ENCODE measurements at regions not wholly inside any gene's neighbourhood (a gene's known extent, or its start where the extent isn't known, plus 50 kb on each side); places are given as distances from the start of the nearest gene placed in this dataset.

- no peak for TF ChIP-seq CTCF (IDR thresholded peaks at IDR 0.05; ENCODE audit: insufficient read depth, low read depth, low read length, missing control alignments)
- no peak overlapping the region for H3K4me3 ChIP-seq (ENCODE audit: low read depth, low read length)
- no peak for DNase-seq (ENCODE audit: low read depth)
Observed at GRCh38 chr2:120954939-120955338, 219.3 kb downstream of the GLI2 start.

- TF ChIP-seq CTCF (IDR thresholded peaks at IDR 0.05; ENCODE audit: insufficient read depth, low read depth, low read length, missing control alignments): no peak
- no peak overlapping the region for H3K4me3 ChIP-seq (ENCODE audit: low read depth, low read length)
- no peak for DNase-seq (ENCODE audit: low read depth)
Observed at GRCh38 chr2:120955427-120955826, 219.8 kb downstream of the GLI2 start.

GRCh38 chr2:120956486-120957156 is 221.0 kb downstream of the GLI2 start:
- TF ChIP-seq CTCF (IDR thresholded peaks at IDR 0.05; ENCODE audit: insufficient read depth, low read depth, low read length, missing control alignments): no peak
- DNase-seq (ENCODE audit: low read depth): no peak

GRCh38 chr2:120957905-120958304 is 222.2 kb downstream of the GLI2 start:
- no peak for TF ChIP-seq CTCF (IDR thresholded peaks at IDR 0.05; ENCODE audit: insufficient read depth, low read depth, low read length, missing control alignments)
- DNase-seq (ENCODE audit: low read depth): no peak
- no peak overlapping the region for H3K4me3 ChIP-seq (ENCODE audit: low read depth, low read length)

More at GRCh38 chr2:120956486-120957156, 221.0 kb downstream of the GLI2 start:
- H3K4me3 ChIP-seq (ENCODE audit: low read depth, low read length): no peak overlapping the region

GRCh38 chr2:120958623-120959366 is 223.1 kb downstream of the GLI2 start:
- TF ChIP-seq CTCF (IDR thresholded peaks at IDR 0.05; ENCODE audit: insufficient read depth, low read depth, low read length, missing control alignments): no peak
- DNase-seq (ENCODE audit: low read depth): no peak
- no peak overlapping the region for H3K4me3 ChIP-seq (ENCODE audit: low read depth, low read length)

- DNase-seq (ENCODE audit: low read depth): no peak
- TF ChIP-seq CTCF (IDR thresholded peaks at IDR 0.05; ENCODE audit: insufficient read depth, low read depth, low read length, missing control alignments): no peak
- no peak overlapping the region for H3K4me3 ChIP-seq (ENCODE audit: low read depth, low read length)
Observed at GRCh38 chr2:120959426-120959825, 223.8 kb downstream of the GLI2 start.
